GM21825 (cell line): ENCODE measurements at regions not wholly inside any gene's neighbourhood (a gene's known extent, or its start where the extent isn't known, plus 50 kb on each side); places are given as distances from the start of the nearest gene placed in this dataset.

Source experiments
- ATAC-seq: cut with Tn5 transposase; IDR thresholded peaks from one replicate; pipeline ENCODE4 v1.9.1; 2021; ENCODE audit warnings: mild to moderate bottlenecking, moderate library complexity; ENCODE audit not compliant: unreplicated experiment

GRCh38 chr15:35757361-35757760, 211.4 kb upstream of the DPH6 start:
- ATAC-seq = no peak

DNA sequence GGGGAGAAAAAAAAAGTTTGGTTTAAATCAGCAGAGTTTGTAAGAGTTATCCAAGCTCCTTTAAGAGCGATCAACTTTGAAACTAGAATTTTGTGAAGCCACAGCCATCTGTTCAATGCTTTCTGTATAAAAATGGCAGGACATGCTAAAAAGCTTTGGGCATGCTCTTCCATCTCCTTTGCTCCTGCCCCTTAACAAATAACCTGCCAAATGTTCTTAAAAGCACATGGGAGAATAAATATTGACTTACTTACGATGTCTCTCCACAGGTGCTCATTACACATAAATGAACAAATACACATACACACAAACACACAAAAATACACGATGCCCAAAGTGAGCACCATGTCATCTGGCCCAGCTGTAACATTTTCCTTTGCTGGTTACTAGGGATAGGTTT, 211.8 kb upstream of the DPH6 start:
- no peak for ATAC-seq

- ATAC-seq = no peak
These were observed 218.9 kb upstream of the DPH6 start for GRCh38 chr15:35764661-35765519.

DNA sequence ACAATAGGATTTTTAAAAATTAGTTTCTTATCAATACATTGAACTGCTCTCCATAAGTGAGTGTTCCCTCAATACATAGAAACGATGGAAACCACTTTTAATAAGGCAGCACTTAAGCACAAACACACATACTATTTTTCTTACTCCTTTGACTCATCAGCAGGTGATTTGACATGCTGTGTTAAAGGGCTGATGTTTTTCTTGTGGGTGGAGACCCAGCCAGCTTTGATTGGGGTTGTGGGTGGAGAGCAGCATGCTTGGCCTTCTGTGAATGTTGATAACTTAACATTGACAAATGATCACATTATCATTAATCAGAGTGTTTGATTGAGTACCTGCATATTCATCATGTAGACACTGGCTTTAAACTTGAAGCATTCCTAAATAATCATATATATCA, 223.0 kb upstream of the DPH6 start:
- ATAC-seq = no peak

DNA sequence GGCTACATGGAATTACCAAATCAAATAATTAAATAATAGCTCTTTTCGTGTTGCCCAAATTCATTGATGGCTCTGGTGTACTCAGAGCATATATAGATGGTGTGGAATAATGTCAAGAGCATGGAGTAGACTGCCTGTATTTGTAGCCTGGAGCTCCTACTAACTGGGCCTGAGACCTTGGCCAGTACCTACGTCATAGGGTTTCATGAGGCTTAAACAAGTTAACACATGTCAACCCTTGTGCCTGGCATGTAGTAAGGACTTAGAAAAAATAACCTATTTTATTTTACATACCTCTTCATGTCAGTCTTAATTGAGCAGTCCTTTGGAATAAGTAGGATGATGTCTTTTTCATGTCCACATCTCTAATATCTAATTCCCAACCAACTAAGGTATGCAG, 223.7 kb upstream of the DPH6 start:
- ATAC-seq = no peak

DNA sequence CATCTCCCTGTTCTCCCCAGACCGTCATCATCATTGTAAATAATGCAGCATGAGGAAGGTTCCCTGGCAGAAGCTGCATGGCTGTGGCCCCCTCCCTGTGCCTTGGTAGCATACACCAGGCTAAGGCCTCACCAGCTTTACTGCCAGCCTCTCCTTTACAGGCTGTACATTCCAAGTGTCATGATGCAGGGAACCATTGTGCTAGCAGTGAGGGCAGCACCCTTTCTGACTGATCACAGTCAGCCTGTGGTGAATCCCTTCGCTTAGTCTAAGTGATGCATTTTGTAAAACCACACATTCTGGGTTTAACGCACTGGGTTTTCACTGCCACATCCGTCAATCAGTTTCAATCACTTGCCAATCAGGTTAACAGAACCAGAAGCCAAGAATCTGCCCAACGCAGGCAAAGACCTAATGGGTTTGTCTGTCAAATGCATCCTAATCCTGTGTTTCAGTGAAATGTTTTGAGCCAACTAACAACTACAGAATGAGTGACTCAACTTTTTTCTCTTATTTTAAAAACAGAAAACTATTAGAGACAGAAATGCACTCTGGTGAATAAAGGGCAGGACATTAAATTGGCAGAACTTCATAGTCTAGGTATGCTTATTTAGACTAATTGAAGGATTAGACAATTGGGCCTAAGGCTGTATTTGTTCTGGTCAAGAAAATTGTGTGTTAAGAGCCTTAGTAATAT, 225.9 kb upstream of the DPH6 start:
- no peak for ATAC-seq

- no peak for ATAC-seq
These were observed 228.7 kb upstream of the DPH6 start for GRCh38 chr15:35774653-35775052.

GRCh38 chr15:35775471-35775870, 229.5 kb upstream of the DPH6 start:
- ATAC-seq = no peak

GRCh38 chr15:35777061-35777460, 231.1 kb upstream of the DPH6 start:
- ATAC-seq = no peak

GRCh38 chr15:35783203-35783602, 237.2 kb upstream of the DPH6 start:
- no peak for ATAC-seq

- no peak for ATAC-seq
These were observed 238.8 kb upstream of the DPH6 start for GRCh38 chr15:35784745-35785144.

DNA sequence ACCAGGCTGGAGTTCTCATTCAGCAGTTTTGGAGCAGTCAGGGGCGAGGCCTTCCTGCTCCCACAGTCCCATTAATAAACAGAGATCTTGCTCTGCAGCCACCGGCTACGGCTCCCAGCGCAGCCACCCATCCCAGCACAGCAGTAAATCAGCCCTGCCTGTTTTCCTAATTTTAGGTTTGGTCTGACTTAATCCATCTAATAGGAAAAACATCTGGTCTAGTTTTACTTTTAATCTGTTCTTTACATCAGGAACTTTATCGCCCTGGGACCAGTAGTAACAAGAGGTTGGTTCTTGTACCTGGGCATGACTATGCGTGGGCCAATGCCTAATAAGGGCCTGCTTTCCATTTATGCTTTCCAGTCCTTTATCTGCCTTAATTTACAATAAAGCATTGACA, 264.0 kb upstream of the DPH6 start:
- ATAC-seq = no peak

DNA sequence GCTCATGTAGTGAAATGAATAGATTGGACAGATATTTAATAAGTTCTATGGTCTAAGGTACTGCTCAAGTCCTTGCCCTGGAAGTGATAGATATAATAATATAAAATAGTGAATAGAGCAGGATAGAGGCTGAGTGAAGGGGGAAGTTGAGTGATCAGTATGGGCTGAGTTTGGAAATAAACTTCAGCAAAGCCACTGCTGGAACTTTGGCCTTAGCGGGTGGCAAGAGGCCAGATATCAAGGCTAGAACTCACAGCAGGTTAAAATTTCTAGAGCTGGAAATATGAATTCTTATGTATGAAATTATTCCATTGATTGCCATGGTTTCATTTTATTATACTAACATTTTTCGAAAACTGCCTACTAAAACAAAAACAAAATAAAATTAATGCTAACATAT, 267.6 kb upstream of the DPH6 start:
- ATAC-seq = no peak

GRCh38 chr15:35818846-35819245, 272.9 kb upstream of the DPH6 start:
- ATAC-seq = no peak

- ATAC-seq = no peak
These were observed 276.2 kb upstream of the DPH6 start for GRCh38 chr15:35822153-35822552.

- ATAC-seq = no peak
These were observed 281.2 kb upstream of the DPH6 start for GRCh38 chr15:35827141-35827540.

DNA sequence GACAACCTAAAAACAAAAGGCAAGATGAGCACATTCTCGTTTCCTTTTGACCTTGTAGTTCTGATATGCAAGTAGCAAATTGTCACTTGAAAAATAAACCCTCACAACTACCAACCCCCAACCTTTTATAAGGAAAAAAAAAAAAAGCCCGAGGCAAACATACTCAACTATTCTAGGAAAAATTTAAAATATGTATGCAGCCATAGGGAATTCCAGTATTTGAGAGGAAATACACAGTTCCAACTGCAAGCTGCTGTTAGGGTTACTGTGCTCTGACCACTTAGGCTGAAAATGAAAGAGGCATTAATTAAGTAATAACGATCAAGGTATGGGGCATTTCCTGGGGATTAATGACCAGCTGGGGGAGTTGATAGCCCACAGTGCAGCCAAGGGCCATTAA, 281.9 kb upstream of the DPH6 start:
- no peak for ATAC-seq

DNA sequence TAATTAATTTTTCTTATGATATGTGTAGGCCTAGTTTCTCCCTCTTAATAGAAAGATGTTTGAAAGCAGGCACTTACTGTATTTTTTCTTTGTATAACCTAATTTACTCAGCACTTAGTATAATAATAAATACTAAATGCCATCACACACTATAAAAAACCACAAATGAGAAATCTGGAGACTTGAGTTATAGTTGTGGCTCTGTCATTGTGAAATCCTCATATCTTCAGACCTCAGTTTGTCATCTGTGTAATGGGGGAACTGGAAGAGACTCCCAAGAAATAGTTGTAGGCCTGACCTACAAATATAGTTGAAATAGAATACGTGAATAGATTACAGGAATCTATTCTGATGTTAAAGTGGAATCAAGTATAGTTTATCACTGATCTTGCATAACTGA, 287.6 kb upstream of the DPH6 start:
- ATAC-seq = no peak

DNA sequence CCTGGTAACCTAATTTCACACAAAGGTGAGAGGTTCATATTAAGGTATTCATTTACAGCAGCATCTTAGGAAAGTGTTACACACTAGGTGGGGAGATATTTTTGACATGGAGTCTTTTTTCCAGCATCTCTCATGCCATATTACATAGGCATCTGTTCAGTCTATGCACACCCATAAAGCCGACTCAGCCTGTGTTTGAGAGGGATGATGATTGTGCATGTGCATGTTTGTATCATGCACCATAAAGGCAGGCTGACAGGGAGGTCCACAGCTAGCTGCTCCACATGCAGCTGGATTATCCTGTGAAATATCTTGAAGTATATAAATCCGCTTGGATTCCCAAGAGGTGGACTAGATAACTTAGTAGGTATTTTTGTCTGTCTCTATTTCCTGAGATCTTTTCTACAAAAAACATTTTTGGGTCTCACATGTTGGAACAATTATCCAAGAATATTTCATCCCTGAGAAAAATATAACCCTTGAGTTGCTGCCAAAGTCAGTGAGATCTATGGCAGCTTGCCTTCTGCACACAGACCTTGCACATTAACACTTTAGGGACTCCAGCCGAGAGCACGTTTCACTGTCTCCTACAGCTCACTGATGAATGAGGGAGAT, 288.4 kb upstream of the DPH6 start:
- no peak for ATAC-seq

- no peak for ATAC-seq
These were observed 288.9 kb upstream of the DPH6 start for GRCh38 chr15:35834866-35835265.

- no peak for ATAC-seq
These were observed 292.6 kb upstream of the DPH6 start for GRCh38 chr15:35838424-35839111.
